Activated CD4-positive, alpha-beta T cell treated with anti-CD3 and anti-CD28 coated beads for 36 hours (primary cell): ENCODE measurements at regions not wholly inside any gene's neighbourhood (a gene's known extent, or its start where the extent isn't known, plus 50 kb on each side); places are given as distances from the start of the nearest gene placed in this dataset.
"Not testable (repeated sequence)": the region's sequence is repeated elsewhere in the genome, so short reads cannot be mapped to it uniquely, and the experiment has no call there.

Experiments used
- ATAC-seq: fragments of 200-7000 bp; cut with Tn5 transposase; one replicate; pipeline ENCODE4 v1.10.0; 2021; ENCODE audit warnings: mild to moderate bottlenecking, moderate library complexity
- CTCF ChIA-PET: fragments of 350-600 bp; sonication (Branson Sonifier 250); formaldehyde crosslinking; loops from one replicate; lab custom pipeline; 2021; ENCODE audit warnings: antibody characterized with exemption; lab: Charles Lee
- POLR2A ChIA-PET: fragments of 350-600 bp; sonication (Branson Sonifier 250); formaldehyde crosslinking; loops from one replicate; lab custom pipeline; 2021; ENCODE audit warnings: antibody characterized with exemption, inconsistent platforms; lab: Charles Lee
- DNase-seq: peaks from one replicate; pipeline ENCODE4 v3.0.0-alpha.2; 2020
- H3K27ac Mint-ChIP-seq: one replicate; pipeline ENCODE4 v1.8.0; 2021; ENCODE audit warnings: mixed read lengths
- H3K27me3 Mint-ChIP-seq: one replicate; pipeline ENCODE4 v1.8.0; 2021; ENCODE audit warnings: mixed read lengths
- H3K36me3 Mint-ChIP-seq: one replicate; pipeline ENCODE4 v1.8.0; 2021; ENCODE audit warnings: low read depth, mixed read lengths
- H3K4me1 Mint-ChIP-seq: one replicate; pipeline ENCODE4 v1.8.0; 2021; ENCODE audit warnings: mixed read lengths
- H3K4me3 Mint-ChIP-seq: one replicate; pipeline ENCODE4 v1.8.0; 2021; ENCODE audit warnings: mild to moderate bottlenecking, moderate library complexity, mixed read lengths
- H3K9me3 Mint-ChIP-seq: one replicate; pipeline ENCODE4 v1.8.0; 2021; ENCODE audit warnings: low read depth, mixed read lengths
- intact Hi-C, 2 experiments: fragments of 100-400 bp; cut with DNase I in 1 of 2; cut with micrococcal nuclease in 1 of 2; formaldehyde crosslinking; loops; one replicate each; pipeline versions ENCODE4 v1.14.2 to v1.15.1; 2022 to 2024; cut with DNase I, micrococcal nuclease

- intact Hi-C loops, result no loop called here
These were observed 297.1 kb downstream of the TUSC1 start for GRCh38 chr9:25381141-25381540.

GRCh38 chr9:25377039-25377438 is 301.2 kb downstream of the TUSC1 start:
- no peak for ATAC-seq
- DNase-seq, result no peak
- CTCF ChIA-PET, result no interaction called here
- Mint-ChIP-seq H3K36me3 (no peaks in the 10 kb centered on the region), H3K4me3 (no peak overlapping the region), H3K4me1 (no peaks in the 10 kb centered on the region), H3K27me3 (no peaks in the 10 kb centered on the region), H3K9me3 (peaks cover 18% of the 10 kb centered on the region), H3K27ac (no peak overlapping the region)
- intact Hi-C loops, result no loop called here
- POLR2A ChIA-PET, result no interaction called here

More at GRCh38 chr9:25381141-25381540, 297.1 kb downstream of the TUSC1 start:
- Mint-ChIP-seq H3K36me3 (no peaks in the 10 kb centered on the region), H3K4me1 (no peaks in the 10 kb centered on the region), H3K27ac (no peak overlapping the region), H3K27me3 (no peaks in the 10 kb centered on the region), H3K4me3 (no peak overlapping the region), H3K9me3 (peaks cover 15% of the 10 kb centered on the region)
- ATAC-seq (no peak), DNase-seq (no peak)
- CTCF ChIA-PET, result no interaction called here
- POLR2A ChIA-PET, result no interaction called here

GRCh38 chr9:25374281-25374680 is 304.0 kb downstream of the TUSC1 start:
- Mint-ChIP-seq H3K4me1 (no peaks in the 10 kb centered on the region), H3K27me3 (no peaks in the 10 kb centered on the region), H3K4me3 (no peak overlapping the region), H3K9me3 (peaks cover 15% of the 10 kb centered on the region), H3K36me3 (no peaks in the 10 kb centered on the region), H3K27ac (no peak overlapping the region)
- ATAC-seq, result no peak
- CTCF ChIA-PET, result no interaction called here
- POLR2A ChIA-PET, result no interaction called here
- intact Hi-C loops, result no loop called here
- no peak for DNase-seq

GRCh38 chr9:25366906-25367305 is 311.3 kb downstream of the TUSC1 start:
- Mint-ChIP-seq H3K27ac (no peak overlapping the region), H3K4me3 (no peak overlapping the region), H3K27me3 (no peaks in the 10 kb centered on the region), H3K36me3 (no peaks in the 10 kb centered on the region), H3K9me3 (peaks cover 17% of the 10 kb centered on the region), H3K4me1 (no peaks in the 10 kb centered on the region)
- ATAC-seq (no peak), DNase-seq (no peak)
- intact Hi-C loops, result no loop called here
- POLR2A ChIA-PET, result no interaction called here
- CTCF ChIA-PET, result no interaction called here

- peaks cover 18% of the 10 kb centered on the region for H3K9me3 Mint-ChIP-seq
- no peak overlapping the region for H3K4me3 Mint-ChIP-seq
- H3K4me1 Mint-ChIP-seq, result no peaks in the 10 kb centered on the region
- DNase-seq (no peak), ATAC-seq (no peak)
- H3K36me3 Mint-ChIP-seq, result no peaks in the 10 kb centered on the region
- no peaks in the 10 kb centered on the region for H3K27me3 Mint-ChIP-seq
- intact Hi-C loops, result no loop called here
- ChIA-PET CTCF (no interaction called here), POLR2A (no interaction called here)
- no peak overlapping the region for H3K27ac Mint-ChIP-seq
These were observed 324.5 kb downstream of the TUSC1 start for GRCh38 chr9:25353783-25354182.

- Mint-ChIP-seq H3K9me3 (peaks cover 7% of the 10 kb centered on the region), H3K27ac (no peak overlapping the region), H3K4me1 (no peaks in the 10 kb centered on the region), H3K27me3 (no peaks in the 10 kb centered on the region), H3K4me3 (no peak overlapping the region), H3K36me3 (no peaks in the 10 kb centered on the region)
- ChIA-PET CTCF (no interaction called here), POLR2A (no interaction called here)
- intact Hi-C loops, result no loop called here
- DNase-seq, result no peak
- ATAC-seq, result no peak
These were observed 328.2 kb downstream of the TUSC1 start for GRCh38 chr9:25350011-25350410.

GRCh38 chr9:25322142-25322541 is 356.1 kb downstream of the TUSC1 start:
- Mint-ChIP-seq H3K27ac (no peak overlapping the region), H3K36me3 (no peaks in the 10 kb centered on the region), H3K4me1 (no peaks in the 10 kb centered on the region), H3K4me3 (no peak overlapping the region), H3K27me3 (no peaks in the 10 kb centered on the region), H3K9me3 (peaks cover 11% of the 10 kb centered on the region)
- intact Hi-C loops, result no loop called here
- CTCF ChIA-PET, result interaction anchor here (0.8 kb wide), 1 partner anchor 161 kb away, joined by 3 read pairs; no protein-coding TSS in a partner anchor
- DNase-seq (no peak), ATAC-seq (no peak)
- POLR2A ChIA-PET, result no interaction called here

GRCh38 chr9:25310961-25311360 is 367.3 kb downstream of the TUSC1 start:
- Mint-ChIP-seq H3K4me1 (no peaks in the 10 kb centered on the region), H3K36me3 (no peaks in the 10 kb centered on the region), H3K9me3 (peaks cover 8% of the 10 kb centered on the region), H3K27me3 (no peaks in the 10 kb centered on the region), H3K4me3 (no peak overlapping the region), H3K27ac (no peak overlapping the region)
- no peak for DNase-seq
- intact Hi-C loops, result no loop called here
- POLR2A ChIA-PET, result interaction anchor here (0.7 kb wide), 1 partner anchor 22 kb away, joined by 3 read pairs; no protein-coding TSS in a partner anchor
- CTCF ChIA-PET, result no interaction called here
- no peak for ATAC-seq

- no peaks in the 10 kb centered on the region for H3K27me3 Mint-ChIP-seq
- no peaks in the 10 kb centered on the region for H3K4me1 Mint-ChIP-seq
- no peaks in the 10 kb centered on the region for H3K36me3 Mint-ChIP-seq
- intact Hi-C loops, result no loop called here
- DNase-seq (no peak), ATAC-seq (no peak)
- no peak overlapping the region for H3K4me3 Mint-ChIP-seq
- no peak overlapping the region for H3K27ac Mint-ChIP-seq
- CTCF ChIA-PET, result no interaction called here
- POLR2A ChIA-PET, result no interaction called here
- peaks cover 8% of the 10 kb centered on the region for H3K9me3 Mint-ChIP-seq
These were observed 369.7 kb downstream of the TUSC1 start for GRCh38 chr9:25308549-25308948.

- CTCF ChIA-PET, result no interaction called here
- no peak for DNase-seq
- no peaks in the 10 kb centered on the region for H3K4me1 Mint-ChIP-seq
- ATAC-seq, result no peak
- intact Hi-C loops, result no loop called here
- no peaks in the 10 kb centered on the region for H3K36me3 Mint-ChIP-seq
- H3K27me3 Mint-ChIP-seq, result no peaks in the 10 kb centered on the region
- H3K4me3 Mint-ChIP-seq, result no peak overlapping the region
- no peak overlapping the region for H3K27ac Mint-ChIP-seq
- POLR2A ChIA-PET, result no interaction called here
- peaks cover 1% of the 10 kb centered on the region for H3K9me3 Mint-ChIP-seq
These were observed 375.6 kb downstream of the TUSC1 start for GRCh38 chr9:25302601-25303000.

GRCh38 chr9:25288195-25288594 is 390.0 kb downstream of the TUSC1 start:
- CTCF ChIA-PET, intact Hi-C loops, POLR2A ChIA-PET, H3K4me1 Mint-ChIP-seq, H3K27ac Mint-ChIP-seq, ATAC-seq, H3K36me3 Mint-ChIP-seq, H3K4me3 Mint-ChIP-seq, H3K27me3 Mint-ChIP-seq, DNase-seq: not testable (repeated sequence)
- H3K9me3 Mint-ChIP-seq, result peaks cover 14% of the 10 kb centered on the region

GRCh38 chr9:25284365-25284764 is 393.9 kb downstream of the TUSC1 start:
- H3K4me3 Mint-ChIP-seq, result no peak overlapping the region
- no peaks in the 10 kb centered on the region for H3K36me3 Mint-ChIP-seq
- no peaks in the 10 kb centered on the region for H3K27me3 Mint-ChIP-seq
- no peaks in the 10 kb centered on the region for H3K4me1 Mint-ChIP-seq
- intact Hi-C loops, result no loop called here
- no peak overlapping the region for H3K27ac Mint-ChIP-seq
- ATAC-seq (no peak), DNase-seq (no peak)
- H3K9me3 Mint-ChIP-seq, result peaks cover 15% of the 10 kb centered on the region
- ChIA-PET CTCF (no interaction called here), POLR2A (no interaction called here)

- POLR2A ChIA-PET, result no interaction called here
- H3K27ac Mint-ChIP-seq, result no peak overlapping the region
These were observed 395.3 kb downstream of the TUSC1 start for GRCh38 chr9:25282946-25283345.

More at GRCh38 chr9:25282946-25283345, 395.3 kb downstream of the TUSC1 start:
- intact Hi-C loops, result no loop called here
- Mint-ChIP-seq H3K27me3 (no peaks in the 10 kb centered on the region), H3K36me3 (no peaks in the 10 kb centered on the region), H3K4me1 (no peaks in the 10 kb centered on the region), H3K9me3 (peaks cover 5% of the 10 kb centered on the region), H3K4me3 (no peak overlapping the region)
- no peak for ATAC-seq
- CTCF ChIA-PET, result interaction anchor here (0.6 kb wide), 1 partner anchor 16 kb away, joined by 3 read pairs; no protein-coding TSS in a partner anchor
- no peak for DNase-seq
